HUES48 (cell line): ENCODE measurements at regions not wholly inside any gene's neighbourhood (a gene's known extent, or its start where the extent isn't known, plus 50 kb on each side); places are given as distances from the start of the nearest gene placed in this dataset.
"Not testable (repeated sequence)": the region's sequence is repeated elsewhere in the genome, so short reads cannot be mapped to it uniquely, and the experiment has no call there.

Experiments
- H3K27ac ChIP-seq: one replicate; pipeline ENCODE4 v1.7.0; 2013; ENCODE audit warnings: low read depth, low read length, inconsistent platforms
- H3K27me3 ChIP-seq: 2 replicates; pipeline ENCODE4 v1.6.1; 2013; ENCODE audit warnings: mild to moderate bottlenecking, low read length; ENCODE audit not compliant: control insufficient read depth, insufficient read depth
- H3K36me3 ChIP-seq: 2 replicates; pipeline ENCODE4 v1.6.1; 2013; ENCODE audit warnings: low read length; ENCODE audit not compliant: control insufficient read depth, insufficient read depth
- H3K4me1 ChIP-seq: 2 replicates; pipeline ENCODE4 v1.6.1; 2013; ENCODE audit warnings: mild to moderate bottlenecking, low read length; ENCODE audit not compliant: control insufficient read depth, insufficient read depth
- H3K4me3 ChIP-seq: 2 replicates; pipeline ENCODE4 v1.5.1; 2013; ENCODE audit warnings: mild to moderate bottlenecking, low read depth, low read length
- H3K9ac ChIP-seq: 2 replicates; pipeline ENCODE4 v1.6.1; 2013; ENCODE audit warnings: mild to moderate bottlenecking, low read depth, low read length, moderate library complexity
- H3K9me3 ChIP-seq: 2 replicates; pipeline ENCODE4 v1.6.1; 2013; ENCODE audit warnings: low read length; ENCODE audit not compliant: control insufficient read depth, insufficient read depth

DNA sequence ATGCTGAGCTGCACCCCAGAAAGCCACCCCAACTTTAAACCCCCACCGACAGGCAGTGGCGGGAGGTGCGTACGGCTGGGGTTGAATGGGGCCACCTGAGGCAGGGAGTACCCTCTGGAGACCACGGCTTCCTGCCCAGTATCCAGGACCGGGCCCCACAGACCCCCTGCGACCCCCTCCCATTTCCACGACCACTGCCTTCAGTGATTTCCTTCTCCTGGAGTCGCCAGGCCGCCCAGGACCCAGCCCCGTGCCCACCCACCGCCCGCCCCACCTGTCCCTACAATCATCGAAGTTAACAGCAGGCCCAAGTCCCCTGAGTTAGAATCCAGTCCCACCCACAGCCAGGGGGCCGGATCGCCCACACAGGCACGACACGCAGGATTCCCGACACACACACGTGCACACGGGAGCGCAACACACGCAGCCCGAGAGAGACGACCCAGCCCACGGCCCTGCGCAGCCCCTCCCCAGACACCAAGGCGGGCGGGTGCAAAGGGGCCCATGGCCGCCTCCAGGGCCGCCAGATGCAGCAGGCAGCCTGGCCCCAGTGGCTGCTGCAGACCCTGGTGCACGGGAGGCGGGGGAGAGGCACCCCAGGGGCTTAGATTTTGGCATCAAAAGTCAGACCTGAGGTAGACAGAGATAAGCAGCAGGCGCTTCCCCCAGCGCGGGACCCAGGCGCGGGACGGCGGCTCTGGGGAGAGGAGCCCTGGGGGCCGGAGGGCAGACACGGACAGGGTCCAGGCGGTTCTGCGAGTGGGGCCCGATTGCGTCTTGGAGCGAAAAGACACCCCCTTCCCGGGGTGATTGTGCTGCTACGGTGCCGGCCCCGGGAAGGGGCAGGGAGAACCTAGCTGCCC lies 104.8 kb downstream of the SPATA31A6 start:
- H3K9ac ChIP-seq, H3K9me3 ChIP-seq, H3K27ac ChIP-seq, H3K4me1 ChIP-seq, H3K4me3 ChIP-seq, H3K36me3 ChIP-seq, H3K27me3 ChIP-seq: not testable (repeated sequence)

DNA sequence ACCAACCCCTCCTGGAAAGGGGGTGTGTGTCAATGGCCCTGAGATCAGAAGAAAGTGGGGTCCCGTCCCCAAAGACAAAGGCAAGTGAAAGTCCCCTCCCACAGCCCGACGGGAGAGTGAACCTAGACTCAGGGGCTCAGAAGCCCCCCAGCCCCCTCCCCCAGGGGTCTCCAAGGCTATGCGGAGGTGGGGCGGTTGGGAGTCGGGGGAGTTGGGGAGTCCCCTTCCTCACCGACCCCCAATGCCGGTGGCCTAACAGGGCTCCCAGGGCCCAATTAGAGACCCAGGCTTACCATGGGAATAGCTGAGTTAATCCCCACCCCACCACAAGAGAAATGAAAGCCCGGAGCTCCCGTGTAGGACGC lies 105.4 kb downstream of the SPATA31A6 start:
- not testable (repeated sequence) for H3K36me3 ChIP-seq, H3K4me3 ChIP-seq, H3K27me3 ChIP-seq, H3K9ac ChIP-seq, H3K27ac ChIP-seq, H3K9me3 ChIP-seq, H3K4me1 ChIP-seq

DNA sequence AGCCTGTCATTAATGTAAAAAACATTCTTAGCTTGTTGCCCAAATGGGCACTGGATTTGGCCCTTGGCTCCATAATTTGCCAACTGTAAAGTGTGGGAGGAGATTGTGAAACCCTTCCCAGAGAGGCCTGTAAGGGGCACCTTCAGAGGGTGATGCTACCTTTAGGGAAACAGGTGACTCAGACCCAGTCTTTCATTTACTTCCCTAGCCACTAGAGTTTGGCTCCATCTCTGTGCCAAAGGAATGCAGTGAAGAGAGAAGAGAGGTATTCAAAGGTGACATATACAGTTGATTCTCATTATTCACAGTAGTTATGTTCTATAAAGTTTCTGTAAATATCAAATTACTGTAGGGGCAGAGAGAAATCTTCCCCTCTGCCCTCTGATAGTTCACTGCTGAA lies 116.7 kb downstream of the SPATA31A6 start:
- not testable (repeated sequence) for H3K36me3 ChIP-seq, H3K9ac ChIP-seq, H3K4me1 ChIP-seq

DNA sequence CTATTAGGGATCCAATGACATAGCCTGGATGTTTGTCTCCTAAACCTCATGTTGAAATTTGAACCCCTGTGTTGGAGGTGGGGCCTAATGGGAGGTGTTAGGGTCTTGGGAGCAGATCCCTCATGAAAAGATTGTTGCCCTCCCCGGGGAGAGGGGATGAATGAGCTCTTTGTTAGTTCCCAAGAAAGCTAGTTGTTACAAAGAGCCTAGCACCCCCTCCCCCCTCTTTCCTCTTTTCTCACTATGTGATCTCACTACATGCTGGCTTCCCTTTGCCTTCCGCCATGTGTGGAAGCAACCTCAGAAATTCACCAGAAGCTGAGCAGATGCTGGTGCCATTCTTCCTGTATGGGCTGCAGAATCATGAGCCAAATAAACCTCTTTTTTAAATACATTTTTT lies 123.2 kb downstream of the SPATA31A6 start:
- Histone ChIP-seq H3K4me3 (peak overlapping the region; percentile 45; the same call in 1 of the 2 replicates), H3K9ac (peak overlapping the region; percentile 54; the same call in 1 of the 2 replicates), H3K4me1 (peaks cover 11% of the 10 kb centered on the region), H3K27ac (peak overlapping the region; percentile 88)
- H3K27me3 ChIP-seq, H3K9me3 ChIP-seq, H3K36me3 ChIP-seq: not testable (repeated sequence)

More for the DNA sequence above, 116.7 kb downstream of the SPATA31A6 start:
- H3K27ac ChIP-seq, H3K4me3 ChIP-seq, H3K9me3 ChIP-seq, H3K27me3 ChIP-seq: not testable (repeated sequence)

DNA sequence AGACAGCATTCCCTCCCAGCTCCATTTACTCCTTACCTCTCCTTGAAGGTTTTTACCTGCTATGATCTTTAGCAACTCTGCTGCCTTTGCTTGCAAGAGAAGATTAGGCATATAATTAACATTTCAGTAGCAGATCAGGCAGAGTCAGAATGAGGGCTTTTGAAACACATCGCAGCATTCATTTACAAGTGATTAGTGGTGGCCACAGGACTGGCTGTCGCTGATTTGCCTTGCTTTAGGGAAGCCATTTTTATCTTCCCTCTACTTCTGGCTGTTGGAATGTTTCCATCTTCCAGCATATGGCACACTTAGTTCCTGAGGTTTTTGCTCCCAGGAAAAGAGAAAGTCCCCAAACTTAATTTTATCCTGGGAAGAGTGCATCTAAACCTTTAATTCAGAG lies 124.0 kb downstream of the SPATA31A6 start:
- not testable (repeated sequence) for H3K9me3 ChIP-seq, H3K4me3 ChIP-seq, H3K27me3 ChIP-seq, H3K36me3 ChIP-seq, H3K9ac ChIP-seq
- peaks cover 11% of the 10 kb centered on the region for H3K4me1 ChIP-seq
- H3K27ac ChIP-seq = peak overlapping the region; percentile 88

DNA sequence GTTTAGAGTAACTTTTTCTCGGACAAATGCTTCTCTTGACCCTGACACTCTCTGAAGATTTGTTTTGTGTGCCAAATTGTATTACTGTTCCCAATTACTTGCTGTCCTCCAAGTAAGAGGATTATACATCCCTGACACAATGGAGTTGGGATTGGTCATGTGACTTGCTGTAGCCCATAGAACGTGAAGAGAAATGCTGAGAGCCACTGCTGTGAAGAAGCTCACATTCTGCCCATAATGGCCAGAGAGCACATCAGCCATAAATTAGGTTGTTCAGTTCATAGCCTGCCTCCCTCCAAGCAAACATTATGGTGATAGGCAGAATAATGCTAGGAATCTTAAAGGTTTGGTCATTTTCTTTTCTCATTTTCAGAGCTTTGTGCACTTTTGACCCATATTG lies 127.5 kb downstream of the SPATA31A6 start:
- not testable (repeated sequence) for H3K4me3 ChIP-seq, H3K36me3 ChIP-seq, H3K4me1 ChIP-seq, H3K9me3 ChIP-seq, H3K9ac ChIP-seq, H3K27me3 ChIP-seq, H3K27ac ChIP-seq

DNA sequence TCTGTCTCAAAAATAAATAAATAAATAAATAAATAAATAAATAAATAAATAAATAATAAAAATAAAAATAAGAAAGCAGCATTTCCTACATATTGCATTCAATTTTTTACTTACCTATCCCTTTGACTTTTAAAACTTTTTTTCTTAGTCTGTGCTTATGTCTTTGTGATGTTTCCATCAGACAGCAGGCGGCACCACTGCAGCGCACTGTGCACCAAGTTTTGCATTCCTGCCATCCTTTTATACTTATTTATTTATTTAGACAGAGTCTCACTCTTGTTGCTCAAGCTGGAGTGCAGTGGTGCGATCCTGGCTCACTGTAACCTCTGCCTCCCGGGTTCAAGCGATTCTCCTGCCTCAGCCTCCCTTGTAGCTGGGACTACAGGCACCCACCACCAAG lies 132.6 kb downstream of the SPATA31A6 start:
- not testable (repeated sequence) for H3K36me3 ChIP-seq, H3K27me3 ChIP-seq, H3K9me3 ChIP-seq, H3K4me1 ChIP-seq, H3K27ac ChIP-seq, H3K4me3 ChIP-seq, H3K9ac ChIP-seq

DNA sequence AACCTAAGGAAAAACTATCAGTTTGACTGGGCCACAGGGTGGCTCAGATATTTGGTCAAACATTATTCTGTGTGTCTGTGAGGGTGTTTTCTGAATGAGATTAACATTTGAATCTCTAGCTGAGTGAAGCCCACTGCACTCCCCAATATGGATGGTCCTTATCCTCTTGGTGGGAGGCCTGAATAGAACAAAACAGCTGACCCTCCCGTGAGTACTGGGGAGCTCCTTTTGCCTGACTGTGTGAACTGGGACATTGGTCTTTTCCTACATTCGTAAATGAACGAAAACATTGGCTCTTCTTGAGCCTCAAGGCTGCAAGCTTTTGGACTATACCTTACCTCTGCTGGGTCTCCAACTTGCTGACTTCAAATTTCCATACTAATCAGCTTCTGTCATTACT lies 134.2 kb downstream of the SPATA31A6 start:
- H3K4me3 ChIP-seq, H3K9ac ChIP-seq, H3K9me3 ChIP-seq, H3K4me1 ChIP-seq, H3K27me3 ChIP-seq, H3K36me3 ChIP-seq: not testable (repeated sequence)
- H3K27ac ChIP-seq = peak overlapping the region; percentile 47

DNA sequence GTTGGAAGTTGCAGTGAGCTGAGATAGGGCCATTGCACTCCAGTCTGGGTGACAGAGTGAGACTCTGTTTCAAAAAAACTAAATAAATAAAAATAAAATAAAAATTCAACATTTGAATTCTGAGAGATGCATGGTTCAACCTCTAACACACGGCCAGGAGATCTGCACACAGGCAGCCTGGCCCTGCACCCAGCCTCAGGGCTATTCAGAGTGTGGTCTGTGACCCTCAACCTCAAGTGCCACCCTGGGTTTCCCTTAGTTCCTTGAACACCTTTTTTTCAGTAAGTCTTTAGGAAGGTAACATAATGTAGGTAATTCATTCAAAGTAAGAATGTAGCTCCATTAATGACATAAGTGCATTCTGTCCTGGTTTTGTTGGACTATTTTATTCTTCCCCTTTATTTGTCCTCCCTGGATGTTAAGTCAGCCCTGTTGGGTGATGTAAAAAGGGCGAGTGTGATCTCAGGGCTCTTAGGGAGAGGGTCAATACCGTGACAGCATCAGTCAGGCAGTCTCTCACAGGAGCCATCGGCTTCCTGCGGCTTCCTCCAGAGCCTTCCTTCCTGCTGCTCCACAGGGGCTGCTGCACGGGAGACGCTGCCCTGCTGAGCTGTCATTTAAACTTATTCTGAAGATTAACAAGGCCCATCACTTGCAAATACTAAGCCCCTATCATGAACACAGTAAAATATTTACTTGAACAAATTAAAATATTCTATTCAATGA lies 139.8 kb downstream of the SPATA31A6 start:
- not testable (repeated sequence) for H3K9ac ChIP-seq, H3K27me3 ChIP-seq, H3K4me3 ChIP-seq, H3K36me3 ChIP-seq, H3K9me3 ChIP-seq
- Histone ChIP-seq H3K4me1 (peaks cover 22% of the 10 kb centered on the region), H3K27ac (peak overlapping the region; percentile 77)

DNA sequence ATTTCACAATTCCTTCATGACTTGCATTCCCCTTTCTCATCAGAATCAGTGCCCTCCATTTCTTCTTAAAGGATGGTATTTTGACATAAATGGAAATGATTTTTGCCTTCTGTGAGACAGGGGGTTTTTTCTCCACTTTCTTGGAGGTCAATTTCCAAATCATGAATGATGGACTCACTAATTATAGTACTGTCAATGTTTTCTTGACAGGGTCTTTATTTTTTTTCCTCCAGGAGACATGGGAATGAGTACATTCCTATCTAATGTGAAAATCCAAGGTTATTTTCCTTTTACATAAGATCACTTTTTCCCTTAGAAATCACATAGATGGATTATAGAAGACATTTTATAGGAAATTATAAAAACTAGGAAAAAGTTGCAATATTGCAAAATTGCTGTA lies 141.7 kb downstream of the SPATA31A6 start:
- H3K9me3 ChIP-seq, H3K27ac ChIP-seq, H3K27me3 ChIP-seq, H3K4me3 ChIP-seq, H3K36me3 ChIP-seq, H3K9ac ChIP-seq: not testable (repeated sequence)
- H3K4me1 ChIP-seq = peaks cover 23% of the 10 kb centered on the region

DNA sequence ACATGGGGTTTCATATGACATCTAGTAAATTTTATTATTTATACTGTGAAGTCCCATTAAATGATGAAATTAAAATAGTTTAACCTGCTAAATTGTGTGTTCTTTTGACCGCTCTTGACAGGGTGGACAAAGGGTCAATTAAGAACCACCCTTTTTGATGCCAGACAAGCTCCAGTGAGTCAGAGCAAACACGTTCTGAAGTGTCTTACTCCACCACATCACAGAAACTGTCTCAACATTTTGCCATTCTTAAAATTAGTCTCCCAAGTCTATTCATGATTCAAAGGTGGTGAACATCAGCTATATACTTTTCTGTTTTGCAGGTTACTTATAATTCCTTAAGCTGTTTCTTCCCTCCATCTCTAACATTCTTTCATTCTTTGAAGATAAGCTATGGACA lies 142.1 kb downstream of the SPATA31A6 start:
- not testable (repeated sequence) for H3K9ac ChIP-seq, H3K9me3 ChIP-seq, H3K27me3 ChIP-seq, H3K4me3 ChIP-seq, H3K27ac ChIP-seq, H3K36me3 ChIP-seq
- H3K4me1 ChIP-seq = peaks cover 23% of the 10 kb centered on the region
